ENCODE measurements at regions not wholly inside any gene's neighbourhood (a gene's known extent, or its start where the extent isn't known, plus 50 kb on each side); places are given as distances from the start of the nearest gene placed in this dataset.

GRCh38 chr1:74953622-74954021 is 180.6 kb upstream of the LHX8 start (continued):
- TF ChIP-seq KAT2A (conservative IDR thresholded peaks at IDR 0.05; ENCODE audit: control insufficient read depth, low read depth, low read length) (no peak), RFX5 (IDR thresholded peaks at IDR 0.05; ENCODE audit: low read depth, low read length) (no peak), EGR1 (IDR thresholded peaks at IDR 0.05; ENCODE audit: borderline replicate concordance in 1 of 2, low read depth in 2 of 2, low read length in 2 of 2) (no peak), CHD4 (IDR thresholded peaks at IDR 0.05) (no peak), MEF2A (IDR thresholded peaks at IDR 0.05; ENCODE audit: insufficient read depth, low read depth, low read length) (no peak), ZBTB11 (CRISPR knock-in tag; IDR thresholded peaks at IDR 0.05) (no peak), CEBPB (IDR thresholded peaks at IDR 0.05; ENCODE audit: borderline replicate concordance in 1 of 2, low read depth in 2 of 2, low read length in 2 of 2) (no peak), MTA2 (IDR thresholded peaks at IDR 0.05; ENCODE audit: low read depth) (no peak), USF2 (IDR thresholded peaks at IDR 0.05; ENCODE audit: borderline replicate concordance, low read depth, low read length) (no peak), BCLAF1 (IDR thresholded peaks at IDR 0.05) (no peak), MLLT1 (IDR thresholded peaks at IDR 0.05) (no peak)

Data from GM12878 (cell line).